Prostate gland (tissue), 2 donors: ENCODE measurements at regions not wholly inside any gene's neighbourhood (a gene's known extent, or its start where the extent isn't known, plus 50 kb on each side); places are given as distances from the start of the nearest gene placed in this dataset.
"Not testable (repeated sequence)": the region's sequence is repeated elsewhere in the genome, so short reads cannot be mapped to it uniquely, and the experiment has no call there.

Source experiments
- CTCF ChIP-seq, 4 experiments: fragments of 200-600 bp in 2 of 4; fragments of 450-650 bp in 2 of 4; sonication (generic) in 2 of 4; IDR thresholded peaks; 1 replicate in 3 of 4; 2 replicates in 1 of 4; pipeline ENCODE4 v1.5.1; 2016 to 2019; ENCODE audit warnings: antibody characterized with exemption in 4 of 4, mild to moderate bottlenecking in 2 of 4, moderate library complexity in 2 of 4
- POLR2A ChIP-seq: fragments of 450-650 bp; IDR thresholded peaks from one replicate; pipeline ENCODE4 v1.6.1; 2016; ENCODE audit warnings: antibody characterized with exemption, mild to moderate bottlenecking
- POLR2AphosphoS5 ChIP-seq: sonication (generic); formaldehyde crosslinking; IDR thresholded peaks from one replicate; pipeline ENCODE4 v1.6.1; 2017; ENCODE audit warnings: antibody characterized with exemption

- TF ChIP-seq CTCF (IDR thresholded peaks at IDR 0.05); POLR2AphosphoS5; POLR2A: not testable (repeated sequence)
Observed at GRCh38 chr1:87413846-87414245, 85.2 kb downstream of the LMO4 start.
